ENCODE measurements at regions not wholly inside any gene's neighbourhood (a gene's known extent, or its start where the extent isn't known, plus 50 kb on each side); places are given as distances from the start of the nearest gene placed in this dataset.

GRCh38 chr1:168871531-168871930 is 142.5 kb upstream of the DPT start:
- no peak for TF ChIP-seq ZNF274 (IDR thresholded peaks at IDR 0.05; ENCODE audit: low read depth, low read length)
- no peak overlapping the region for H3K4me3 ChIP-seq (ENCODE audit: low read length)

DNA sequence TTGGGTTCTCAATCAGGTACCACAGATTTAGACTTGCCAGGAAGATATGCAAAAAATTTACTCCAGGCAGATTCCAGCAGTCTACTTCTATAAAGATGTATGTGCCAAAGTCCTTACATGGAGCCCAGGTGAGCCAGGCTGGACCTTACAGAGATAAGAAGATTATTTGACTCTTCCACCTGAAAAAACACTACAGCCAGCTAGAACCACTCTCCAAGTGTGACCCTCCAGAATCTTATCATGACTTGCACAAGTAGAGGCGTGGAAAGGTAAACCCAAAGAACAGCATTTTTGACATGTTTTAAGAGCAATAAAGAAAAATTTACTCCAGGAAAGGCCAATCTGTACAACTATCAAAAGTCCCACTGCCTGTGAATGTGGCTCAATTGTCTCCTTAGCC is 146.8 kb upstream of the DPT start:
- no peak for TF ChIP-seq ZNF274 (IDR thresholded peaks at IDR 0.05; ENCODE audit: low read depth, low read length)
- H3K4me3 ChIP-seq (ENCODE audit: low read length): no peak overlapping the region

- no peak overlapping the region for H3K4me3 ChIP-seq (ENCODE audit: low read length)
- no peak for TF ChIP-seq ZNF274 (IDR thresholded peaks at IDR 0.05; ENCODE audit: low read depth, low read length)
Observed at GRCh38 chr1:168876830-168877229, 147.8 kb upstream of the DPT start.

DNA sequence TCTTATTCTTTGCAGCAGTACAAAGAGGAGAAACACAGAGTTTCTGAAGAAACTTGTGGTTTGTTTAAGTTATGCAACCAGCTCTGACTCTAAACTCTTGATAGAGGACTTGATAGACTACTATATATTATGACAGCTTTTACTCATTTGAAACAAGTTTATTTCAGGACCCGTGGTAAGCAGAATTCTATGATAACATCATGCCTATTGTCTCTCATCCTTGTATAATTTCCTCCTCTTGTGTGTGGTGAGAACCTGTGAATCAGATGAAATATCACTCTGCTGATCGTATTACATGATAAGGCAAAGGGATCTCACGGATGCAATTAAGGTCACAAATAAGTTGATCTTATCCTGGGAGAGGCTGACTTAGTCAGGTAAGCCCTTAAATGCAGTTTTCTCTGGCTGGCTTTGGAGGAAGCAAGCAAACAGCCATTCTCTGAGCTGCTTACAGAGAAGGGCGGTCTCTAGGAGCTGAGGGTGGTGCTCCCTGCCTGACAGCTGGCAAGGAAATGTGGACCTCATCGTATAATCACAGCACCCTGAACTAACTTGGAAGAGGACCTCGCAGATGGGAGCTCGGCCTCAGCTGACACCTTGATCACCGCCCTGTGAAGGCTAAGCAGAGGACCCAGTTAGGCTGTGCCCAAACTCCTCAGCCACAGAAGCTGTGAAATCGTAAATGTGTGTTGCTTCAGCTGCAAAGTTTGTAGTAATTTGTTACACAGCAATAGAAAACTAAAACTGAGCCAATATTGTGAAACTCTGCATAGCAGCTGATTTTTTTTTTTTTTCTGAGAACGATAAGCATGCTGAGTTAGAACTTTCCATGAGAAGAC is 151.1 kb upstream of the DPT start:
- TF ChIP-seq ZNF274 (IDR thresholded peaks at IDR 0.05; ENCODE audit: low read depth, low read length): no peak

GRCh38 chr1:168881656-168882260 is 152.8 kb upstream of the DPT start:
- no peak overlapping the region for H3K4me3 ChIP-seq (ENCODE audit: low read length)
- TF ChIP-seq ZNF274 (IDR thresholded peaks at IDR 0.05; ENCODE audit: low read depth, low read length): no peak

More for the DNA sequence above, 151.1 kb upstream of the DPT start:
- no peak overlapping the region for H3K4me3 ChIP-seq (ENCODE audit: low read length)

GRCh38 chr1:168887381-168887780 is 158.4 kb upstream of the DPT start:
- no peak overlapping the region for H3K4me3 ChIP-seq (ENCODE audit: low read length)
- TF ChIP-seq ZNF274 (IDR thresholded peaks at IDR 0.05; ENCODE audit: low read depth, low read length): no peak

DNA sequence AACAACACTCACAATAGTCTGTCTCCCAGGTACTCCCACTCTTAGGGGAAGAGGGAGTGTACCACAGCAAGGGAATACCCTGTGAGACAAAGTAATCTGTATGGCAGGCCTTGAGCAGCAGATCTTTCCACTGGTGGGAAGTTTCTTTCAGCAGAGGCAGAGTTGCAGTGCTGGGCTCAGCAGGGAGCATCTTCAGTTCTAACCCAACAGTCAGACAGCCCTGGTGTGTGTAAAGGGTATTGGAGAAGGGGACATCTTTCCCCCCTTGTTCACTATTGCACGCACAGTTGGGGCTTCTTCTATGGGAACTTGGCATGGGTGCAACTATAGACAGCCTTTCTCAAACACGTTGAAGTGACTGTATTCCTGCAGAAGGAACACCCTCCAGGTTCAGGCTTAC is 159.4 kb upstream of the DPT start:
- H3K4me3 ChIP-seq (ENCODE audit: low read length): no peak overlapping the region
- TF ChIP-seq ZNF274 (IDR thresholded peaks at IDR 0.05; ENCODE audit: low read depth, low read length): no peak

- no peak for TF ChIP-seq ZNF274 (IDR thresholded peaks at IDR 0.05; ENCODE audit: low read depth, low read length)
- H3K4me3 ChIP-seq (ENCODE audit: low read length): no peak overlapping the region
Observed at GRCh38 chr1:168892931-168893330, 163.9 kb upstream of the DPT start.

GRCh38 chr1:168893359-168893801 is 164.4 kb upstream of the DPT start:
- no peak for TF ChIP-seq ZNF274 (IDR thresholded peaks at IDR 0.05; ENCODE audit: low read depth, low read length)

DNA sequence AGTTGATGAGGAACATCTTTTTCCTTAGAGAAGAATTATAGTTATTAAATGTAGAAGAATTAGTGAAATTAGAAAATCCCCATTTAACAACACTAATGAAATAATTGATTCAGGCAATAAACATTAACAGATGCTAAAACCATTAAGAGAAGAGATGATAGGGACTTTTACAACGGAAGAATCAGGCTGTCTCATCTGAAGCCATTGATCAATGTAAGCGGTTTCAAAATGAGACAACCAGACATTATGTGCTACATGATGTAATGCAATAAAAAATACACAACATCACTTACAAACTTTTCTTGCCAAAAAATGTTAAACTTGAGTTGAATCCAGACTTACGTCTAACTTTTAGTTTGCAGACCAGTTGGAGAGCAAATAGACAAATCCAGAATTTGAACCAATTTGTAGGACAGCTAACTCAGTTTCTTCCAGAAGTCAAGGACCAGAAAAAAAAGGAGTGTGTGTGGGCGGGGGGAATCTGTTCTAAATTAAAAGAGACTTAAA is 165.4 kb upstream of the DPT start:
- no peak overlapping the region for H3K4me3 ChIP-seq (ENCODE audit: low read length)
- no peak for TF ChIP-seq ZNF274 (IDR thresholded peaks at IDR 0.05; ENCODE audit: low read depth, low read length)

More at GRCh38 chr1:168893359-168893801, 164.4 kb upstream of the DPT start:
- H3K4me3 ChIP-seq (ENCODE audit: low read length): no peak overlapping the region

GRCh38 chr1:168897249-168897648 is 168.2 kb upstream of the DPT start:
- no peak overlapping the region for H3K4me3 ChIP-seq (ENCODE audit: low read length)
- no peak for TF ChIP-seq ZNF274 (IDR thresholded peaks at IDR 0.05; ENCODE audit: low read depth, low read length)

DNA sequence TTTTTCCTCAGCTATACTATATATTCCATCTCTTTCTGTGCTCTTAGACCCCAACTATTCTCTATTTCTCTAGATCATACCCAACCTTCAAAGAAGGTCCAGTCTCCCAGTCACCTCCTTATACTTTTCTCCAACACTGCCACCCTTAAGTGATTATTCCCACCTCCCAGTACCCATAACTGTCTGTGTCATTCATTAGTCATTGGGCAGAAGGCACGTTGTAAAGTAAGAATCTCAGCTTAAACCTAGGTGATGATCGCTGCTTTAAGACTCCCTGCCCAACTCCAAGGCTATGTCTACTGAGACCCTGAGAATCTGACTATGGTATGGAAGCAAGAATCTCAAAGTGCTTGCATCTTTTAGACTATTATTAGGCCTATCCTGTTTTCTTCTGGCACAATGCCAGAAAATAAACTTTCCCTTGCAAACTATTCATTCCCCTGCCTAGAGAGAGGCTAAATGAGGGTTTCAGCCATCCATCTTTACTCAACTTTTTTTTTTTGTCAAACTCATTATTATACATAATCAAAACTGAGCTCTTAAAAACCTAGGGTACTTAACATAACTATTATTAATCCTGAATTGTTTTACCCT is 174.3 kb upstream of the DPT start:
- TF ChIP-seq ZNF274 (IDR thresholded peaks at IDR 0.05; ENCODE audit: low read depth, low read length): no peak
- H3K4me3 ChIP-seq (ENCODE audit: low read length): no peak overlapping the region

- H3K4me3 ChIP-seq (ENCODE audit: low read length): no peak overlapping the region
- TF ChIP-seq ZNF274 (IDR thresholded peaks at IDR 0.05; ENCODE audit: low read depth, low read length): no peak
Observed at GRCh38 chr1:168905633-168906032, 176.6 kb upstream of the DPT start.

GRCh38 chr1:168906367-168906766 is 177.4 kb upstream of the DPT start:
- no peak for TF ChIP-seq ZNF274 (IDR thresholded peaks at IDR 0.05; ENCODE audit: low read depth, low read length)
- no peak overlapping the region for H3K4me3 ChIP-seq (ENCODE audit: low read length)

DNA sequence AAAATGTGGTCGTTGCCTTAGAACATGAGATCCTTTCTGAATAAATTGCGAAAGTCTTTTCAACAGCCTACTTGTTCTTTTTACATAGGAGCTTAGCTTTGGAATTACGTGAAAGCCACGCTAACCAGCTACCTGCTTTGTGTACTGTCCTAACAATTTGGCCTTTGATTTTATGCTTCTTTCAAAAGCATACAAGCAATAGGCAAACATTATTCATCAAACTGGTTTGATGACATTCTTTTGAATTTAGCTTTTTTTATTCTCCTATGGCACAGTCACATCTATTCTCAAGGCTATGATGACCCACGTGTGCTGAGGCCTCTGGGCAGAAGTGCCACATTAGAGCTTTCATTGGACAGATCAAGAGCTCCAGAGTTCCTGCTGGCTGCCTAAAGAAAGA is 178.0 kb upstream of the DPT start:
- no peak overlapping the region for H3K4me3 ChIP-seq (ENCODE audit: low read length)
- no peak for TF ChIP-seq ZNF274 (IDR thresholded peaks at IDR 0.05; ENCODE audit: low read depth, low read length)
